GM19324 (cell line): ENCODE measurements at regions not wholly inside any gene's neighbourhood (a gene's known extent, or its start where the extent isn't known, plus 50 kb on each side); places are given as distances from the start of the nearest gene placed in this dataset.
"Not testable (repeated sequence)": the region's sequence is repeated elsewhere in the genome, so short reads cannot be mapped to it uniquely, and the experiment has no call there.

ENCODE experiments used
- ATAC-seq: cut with Tn5 transposase; IDR thresholded peaks from one replicate; pipeline ENCODE4 v1.9.1; 2021; ENCODE audit warnings: mild to moderate bottlenecking, moderate library complexity; ENCODE audit not compliant: unreplicated experiment, low FRiP score

GRCh38 chr18:78821396-78821795 lies 158.2 kb upstream of the SALL3 start:
- no peak for ATAC-seq

DNA sequence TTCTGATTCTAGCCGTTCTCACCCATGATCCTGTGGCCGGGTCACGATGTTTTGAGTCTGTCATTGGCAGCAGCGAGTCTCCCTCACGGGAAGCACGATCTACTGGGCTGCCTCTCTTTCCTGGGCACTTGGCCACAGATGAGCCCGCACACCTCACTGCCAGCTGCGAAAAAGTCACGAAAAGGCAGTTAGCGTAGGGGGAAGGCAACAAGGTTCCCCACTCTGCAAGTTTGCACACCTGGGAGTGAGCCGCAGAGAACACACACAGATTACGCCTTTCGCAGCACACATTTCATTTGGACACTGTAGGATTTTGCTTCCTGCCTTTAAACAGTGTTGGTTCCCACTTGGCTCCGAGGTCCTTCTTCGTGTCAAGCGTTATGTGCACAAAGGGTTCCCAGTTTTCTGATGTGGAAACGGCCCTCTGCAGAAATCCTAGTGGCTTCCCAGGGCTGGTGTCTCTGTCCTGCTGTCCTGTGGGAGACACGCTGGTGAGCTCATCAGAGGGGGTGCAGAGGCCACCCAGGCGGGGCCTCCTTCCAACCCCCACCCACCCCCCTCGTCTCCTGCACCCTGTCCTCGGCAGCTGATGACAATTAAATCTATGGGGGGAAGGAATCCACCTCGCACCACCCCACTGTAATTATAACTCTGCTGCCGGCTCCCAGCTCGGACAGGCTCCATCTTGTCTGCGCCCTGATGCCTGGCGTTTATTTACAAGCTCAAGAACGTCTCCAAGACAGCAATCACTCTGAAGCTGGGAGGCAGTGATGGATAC lies 157.3 kb upstream of the SALL3 start:
- no peak for ATAC-seq

DNA sequence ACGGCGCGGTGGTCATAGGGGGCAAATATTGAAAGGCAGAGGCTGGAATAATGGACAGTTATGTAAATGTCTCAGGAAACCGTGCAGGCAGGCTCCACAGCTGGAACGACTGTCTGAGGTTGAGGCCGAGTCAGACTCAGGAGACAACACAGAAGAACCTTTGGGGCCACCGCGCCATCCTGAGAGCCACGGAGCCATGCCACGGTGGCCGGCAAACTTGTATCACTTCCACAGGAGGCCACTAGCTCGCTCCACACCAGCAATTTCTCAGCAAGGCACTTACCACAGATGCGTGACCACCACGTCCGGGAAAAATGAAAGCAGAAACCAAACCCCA lies 156.7 kb upstream of the SALL3 start:
- ATAC-seq, result no peak

DNA sequence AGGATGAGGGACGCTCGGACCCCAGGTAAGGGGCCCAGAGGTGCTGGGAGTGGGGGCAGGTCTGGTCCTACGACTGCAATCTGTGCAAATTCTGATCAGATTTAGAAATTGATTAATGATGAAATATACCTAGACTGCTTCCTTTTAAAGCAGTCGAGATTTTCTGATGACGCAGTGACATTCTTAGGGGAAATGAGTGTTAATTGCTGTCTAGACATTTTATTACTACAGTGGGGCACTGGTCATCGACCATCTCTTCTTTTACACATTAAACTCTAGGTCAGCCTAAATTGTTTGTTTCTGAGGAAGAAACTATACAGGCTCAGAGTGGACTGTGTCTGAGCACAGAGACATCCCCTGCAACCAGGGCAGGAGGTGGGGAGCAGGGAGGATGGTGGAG lies 154.4 kb upstream of the SALL3 start:
- ATAC-seq, result no peak

DNA sequence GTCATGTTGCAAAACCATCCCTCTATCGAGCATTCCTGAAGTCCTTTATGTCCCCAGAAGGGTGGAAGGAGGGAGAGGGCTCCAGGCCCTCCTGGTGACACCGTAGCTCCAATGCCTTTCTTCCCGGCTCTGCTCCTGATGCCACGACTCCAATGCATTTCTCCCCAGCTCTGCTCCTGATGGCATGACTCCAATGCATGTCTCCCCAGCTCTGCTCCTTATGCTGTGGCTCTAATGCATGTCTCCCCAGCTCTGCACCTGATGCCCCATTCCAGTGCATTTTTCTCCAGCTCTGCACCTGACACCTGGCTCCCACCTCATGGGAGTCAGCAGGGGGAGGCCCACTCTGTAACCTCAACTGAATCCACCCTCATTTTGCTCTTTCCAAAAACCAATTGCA lies 153.0 kb upstream of the SALL3 start:
- no peak for ATAC-seq

- no peak for ATAC-seq
These were observed 152.5 kb upstream of the SALL3 start for GRCh38 chr18:78827141-78827540.

DNA sequence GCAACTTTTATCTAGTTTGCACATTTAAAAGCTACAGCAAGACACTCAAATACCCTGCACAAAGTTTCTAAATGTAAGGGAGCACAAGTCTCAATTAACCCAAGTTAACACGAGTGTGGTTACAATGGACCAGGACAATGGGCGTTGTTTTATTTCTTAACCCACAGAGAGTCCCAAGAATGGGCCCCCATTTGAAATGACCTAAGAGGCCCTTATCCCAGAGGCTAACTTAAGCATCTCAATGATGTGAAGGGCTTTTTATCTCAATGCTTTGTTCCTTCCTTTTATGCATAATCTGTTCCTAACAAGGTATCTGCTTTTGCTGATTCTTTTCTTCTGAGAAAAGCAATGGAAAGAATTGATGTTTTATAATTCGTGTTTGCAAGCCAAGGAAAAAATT lies 151.5 kb upstream of the SALL3 start:
- ATAC-seq, result no peak

DNA sequence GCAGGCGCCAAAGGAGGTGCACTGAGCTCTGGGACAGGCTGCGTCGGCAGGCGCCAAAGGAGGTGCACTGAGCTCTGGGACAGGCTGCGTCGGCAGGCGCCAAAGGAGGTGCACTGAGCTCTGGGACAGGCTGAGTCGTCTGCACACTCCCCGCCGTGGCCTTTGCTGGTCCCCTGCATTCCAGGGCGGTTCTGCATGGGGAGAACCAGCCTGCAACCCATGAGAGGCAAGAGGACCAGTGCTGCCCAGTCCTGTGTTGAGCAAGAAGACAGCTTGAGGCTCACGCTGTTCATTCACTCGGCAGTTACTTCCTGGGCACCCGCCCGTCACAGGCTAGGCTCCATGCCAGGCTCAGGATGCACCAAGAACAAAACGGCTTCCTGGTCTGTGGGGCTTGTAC lies 150.6 kb upstream of the SALL3 start:
- ATAC-seq, result not testable (repeated sequence)

- no peak for ATAC-seq
These were observed 149.5 kb upstream of the SALL3 start for GRCh38 chr18:78830161-78830560.

DNA sequence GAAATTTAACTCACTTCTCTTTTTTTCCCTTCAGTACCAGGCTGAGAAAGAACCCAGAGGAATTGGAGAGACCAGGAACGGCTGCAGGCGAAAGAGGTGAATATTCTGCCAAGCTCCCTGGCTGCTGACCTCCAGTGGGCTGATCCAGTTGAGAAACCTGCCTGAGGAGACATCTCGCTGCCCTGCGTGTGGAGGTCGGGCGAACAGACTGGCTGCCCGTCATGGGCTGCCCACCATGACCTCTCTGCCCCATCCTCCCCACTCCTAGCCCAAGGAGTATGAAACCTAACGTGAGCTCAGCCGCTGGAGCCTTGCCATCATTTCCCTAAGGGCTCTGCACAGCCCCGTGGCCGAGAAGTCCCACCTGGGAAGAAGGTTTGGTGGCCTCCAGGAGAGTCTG lies 148.8 kb upstream of the SALL3 start:
- no peak for ATAC-seq

GRCh38 chr18:78831603-78832002 lies 148.0 kb upstream of the SALL3 start:
- ATAC-seq, result no peak

GRCh38 chr18:78833833-78834232 lies 145.8 kb upstream of the SALL3 start:
- no peak for ATAC-seq

DNA sequence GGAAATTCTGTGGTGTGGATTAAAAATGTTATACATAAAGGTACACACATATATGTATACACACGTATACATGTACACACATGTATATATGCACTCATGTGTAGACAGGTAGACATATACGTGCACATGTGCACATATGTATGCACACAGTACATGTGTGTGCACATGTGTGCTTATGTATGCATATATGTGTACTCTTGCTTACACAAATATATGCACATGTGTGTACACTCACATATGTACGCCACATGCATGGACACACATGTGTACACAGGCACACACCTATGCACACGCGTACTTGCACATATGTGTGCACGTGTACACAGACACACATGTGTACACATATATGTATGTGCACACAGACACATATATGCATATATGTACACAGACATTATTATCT lies 142.8 kb upstream of the SALL3 start:
- no peak for ATAC-seq

DNA sequence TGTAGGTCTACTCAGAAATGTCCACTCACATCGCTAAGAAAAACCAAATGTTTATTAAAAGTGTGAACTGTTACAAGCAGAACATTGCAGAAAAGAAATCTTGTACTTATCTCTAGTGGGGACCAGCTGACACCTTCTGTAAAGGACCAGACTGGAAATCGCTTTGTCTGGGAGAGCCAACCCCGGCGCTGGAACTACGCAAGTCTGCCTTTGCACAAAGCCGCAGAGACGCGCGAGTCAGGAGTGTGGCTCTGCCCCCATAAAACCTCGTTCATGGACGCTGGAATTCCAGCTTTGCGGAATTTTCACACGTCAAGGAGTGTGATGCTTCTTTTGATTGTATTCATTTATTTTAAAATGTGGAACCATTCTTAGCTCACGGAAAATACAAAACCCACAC lies 141.9 kb upstream of the SALL3 start:
- no peak for ATAC-seq

- ATAC-seq, result no peak
These were observed 141.4 kb upstream of the SALL3 start for GRCh38 chr18:78838183-78838582.

DNA sequence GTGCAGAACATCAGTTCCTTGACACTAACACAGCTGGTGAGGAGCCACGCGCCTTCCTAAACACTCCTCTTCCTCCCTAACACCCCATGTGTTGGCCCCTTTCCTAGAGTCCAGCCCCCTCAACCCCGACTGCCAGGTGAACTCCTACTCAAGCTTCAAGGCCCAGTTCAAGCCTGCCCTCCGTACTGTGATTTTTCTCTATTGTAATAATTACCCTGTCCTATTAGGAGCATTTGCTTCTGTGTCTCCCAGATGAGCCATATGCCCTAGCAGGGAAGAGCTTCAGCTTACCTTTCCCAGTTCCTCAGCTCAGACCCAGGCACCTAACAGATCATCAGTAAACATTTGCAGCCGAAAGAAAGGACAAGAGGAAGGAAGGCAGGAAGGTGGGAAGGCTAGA lies 130.6 kb upstream of the SALL3 start:
- ATAC-seq, result no peak

DNA sequence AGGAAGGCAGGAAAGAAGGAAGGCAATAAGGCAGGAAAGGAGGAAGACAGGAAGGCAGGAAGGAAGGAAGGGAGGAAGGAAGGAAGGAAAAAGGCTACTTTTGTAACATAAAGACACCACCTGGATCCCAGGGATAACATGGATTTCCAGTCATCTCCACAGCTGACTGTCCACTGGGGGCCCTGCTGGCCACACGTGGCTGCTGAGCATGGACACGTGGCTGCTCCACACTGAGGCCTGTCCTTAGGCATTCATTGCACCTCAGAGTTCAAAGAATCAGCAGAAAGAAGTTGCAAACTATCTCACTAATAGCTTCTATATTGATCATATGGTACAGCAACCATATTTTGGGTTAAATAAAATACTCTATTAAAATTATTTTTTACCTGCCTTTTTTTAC lies 130.2 kb upstream of the SALL3 start:
- ATAC-seq, result no peak

DNA sequence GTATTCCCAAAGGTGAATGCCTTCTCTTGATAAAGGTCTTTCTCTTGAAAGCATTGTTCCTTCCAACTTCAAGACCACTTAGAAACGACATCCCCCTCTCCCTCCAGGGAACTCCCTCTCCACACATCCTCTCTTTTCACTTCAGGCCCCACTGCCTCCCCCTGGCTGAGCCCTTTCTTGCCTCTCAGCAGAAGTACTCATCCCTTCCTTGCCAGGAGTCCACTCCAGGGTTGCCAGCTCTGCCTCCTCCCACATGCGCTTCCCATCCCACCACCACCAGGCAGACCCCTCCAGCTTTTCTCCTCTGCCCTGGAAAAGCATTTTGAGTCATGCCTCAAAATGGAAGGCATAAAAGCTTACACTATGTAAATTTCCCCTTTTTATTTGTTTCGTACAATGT lies 126.3 kb upstream of the SALL3 start:
- ATAC-seq, result no peak

GRCh38 chr18:78855188-78855587 lies 124.4 kb upstream of the SALL3 start:
- no peak for ATAC-seq

DNA sequence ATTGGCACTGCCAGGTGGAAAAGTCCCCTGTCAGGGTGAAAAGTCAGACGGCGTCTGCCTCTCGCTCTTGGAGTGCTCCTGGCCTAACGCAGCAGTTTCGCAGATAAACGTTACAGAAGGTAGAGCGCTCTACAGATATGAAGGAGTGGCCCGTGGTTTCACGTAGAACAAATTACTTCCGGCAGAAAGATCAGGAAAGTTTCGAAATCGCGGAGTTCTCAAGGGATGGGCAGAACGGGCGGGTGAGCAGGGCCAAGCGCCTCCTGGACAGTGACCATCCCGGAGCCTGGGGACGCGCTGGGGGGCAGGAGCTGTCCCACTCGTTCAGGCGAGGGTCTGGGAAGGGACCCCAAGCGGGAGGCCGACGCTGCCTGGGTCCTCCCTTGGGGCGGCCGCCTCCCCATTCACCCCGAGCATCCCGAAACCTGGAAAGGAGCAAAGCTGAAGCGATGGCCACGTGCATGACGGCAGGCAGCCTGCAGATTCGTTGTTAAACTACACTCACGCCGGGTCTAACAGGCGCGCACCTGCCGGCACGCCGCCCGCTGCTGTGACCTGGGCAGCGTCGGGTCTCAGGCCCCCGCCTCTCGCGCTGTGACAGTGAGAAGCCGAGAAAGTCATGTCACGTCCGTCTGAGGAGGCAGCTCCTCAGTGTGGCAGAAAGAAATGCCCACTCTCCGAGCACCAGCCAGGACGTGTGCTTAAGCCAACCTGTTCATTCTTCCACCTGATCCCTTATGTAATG lies 122.9 kb upstream of the SALL3 start:
- ATAC-seq, result no peak

- ATAC-seq, result no peak
These were observed 122.1 kb upstream of the SALL3 start for GRCh38 chr18:78857314-78858150.
